OCI-LY7 (cell line): ENCODE measurements at regions not wholly inside any gene's neighbourhood (a gene's known extent, or its start where the extent isn't known, plus 50 kb on each side); places are given as distances from the start of the nearest gene placed in this dataset.

Experiments used
- EZH2phosphoT487 ChIP-seq: fragments of 200-600 bp; sonication (generic); IDR thresholded peaks from 2 replicates; pipeline ENCODE4 v1.6.1; 2018; ENCODE audit warnings: low read depth, borderline replicate concordance, mild to moderate bottlenecking, mixed run types, antibody characterized with exemption, low read length, moderate library complexity, mixed read lengths
- TF ChIP-seq, protein P1 (sequence below): fragments of 200-600 bp; sonication (generic); conservative IDR thresholded peaks from 2 replicates; pipeline ENCODE4 v1.5.1; 2014; ENCODE audit warnings: mild to moderate bottlenecking, antibody characterized with exemption, low read length, moderate library complexity, mixed read lengths

DNA sequence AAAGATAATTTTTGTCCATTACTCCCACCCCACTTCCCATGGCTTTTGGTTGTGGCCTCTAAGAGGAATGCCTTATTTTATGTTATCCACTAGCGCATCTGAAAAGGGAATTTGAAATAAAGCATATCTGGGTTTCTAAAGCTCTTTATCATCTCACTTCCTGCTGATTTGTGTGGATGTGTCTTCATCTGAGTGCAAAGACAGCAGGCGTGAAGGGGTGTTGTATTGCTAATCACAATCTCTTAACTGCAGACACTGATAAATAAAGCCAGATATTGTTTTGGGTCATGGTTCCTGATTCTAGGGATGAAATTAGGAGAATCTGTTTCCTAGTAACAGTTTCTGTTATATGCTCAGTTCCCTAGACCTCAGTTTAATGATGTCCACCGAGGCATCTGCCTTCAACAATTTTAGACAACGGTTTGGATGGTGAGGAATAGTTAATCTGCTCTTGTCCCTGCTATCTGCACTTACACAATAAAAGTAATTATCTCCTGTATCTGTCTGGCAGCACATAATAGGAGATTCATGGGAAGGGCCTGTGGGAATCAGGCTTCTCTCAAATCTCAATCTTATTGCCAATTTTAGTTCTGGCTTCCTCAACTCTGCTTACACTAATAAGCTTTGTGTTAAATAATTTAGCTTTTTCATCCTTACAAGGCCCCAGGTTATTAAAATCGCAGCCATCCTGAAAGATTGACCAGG, 517.9 kb upstream of the ATXN8OS start:
- TF ChIP-seq, protein P1, sequence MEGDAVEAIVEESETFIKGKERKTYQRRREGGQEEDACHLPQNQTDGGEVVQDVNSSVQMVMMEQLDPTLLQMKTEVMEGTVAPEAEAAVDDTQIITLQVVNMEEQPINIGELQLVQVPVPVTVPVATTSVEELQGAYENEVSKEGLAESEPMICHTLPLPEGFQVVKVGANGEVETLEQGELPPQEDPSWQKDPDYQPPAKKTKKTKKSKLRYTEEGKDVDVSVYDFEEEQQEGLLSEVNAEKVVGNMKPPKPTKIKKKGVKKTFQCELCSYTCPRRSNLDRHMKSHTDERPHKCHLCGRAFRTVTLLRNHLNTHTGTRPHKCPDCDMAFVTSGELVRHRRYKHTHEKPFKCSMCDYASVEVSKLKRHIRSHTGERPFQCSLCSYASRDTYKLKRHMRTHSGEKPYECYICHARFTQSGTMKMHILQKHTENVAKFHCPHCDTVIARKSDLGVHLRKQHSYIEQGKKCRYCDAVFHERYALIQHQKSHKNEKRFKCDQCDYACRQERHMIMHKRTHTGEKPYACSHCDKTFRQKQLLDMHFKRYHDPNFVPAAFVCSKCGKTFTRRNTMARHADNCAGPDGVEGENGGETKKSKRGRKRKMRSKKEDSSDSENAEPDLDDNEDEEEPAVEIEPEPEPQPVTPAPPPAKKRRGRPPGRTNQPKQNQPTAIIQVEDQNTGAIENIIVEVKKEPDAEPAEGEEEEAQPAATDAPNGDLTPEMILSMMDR = no peak
- TF ChIP-seq EZH2phosphoT487 = no peak
